Muscle of leg (tissue), 3 donors: ENCODE measurements at regions not wholly inside any gene's neighbourhood (a gene's known extent, or its start where the extent isn't known, plus 50 kb on each side); places are given as distances from the start of the nearest gene placed in this dataset.

ENCODE experiments used
- DNase-seq: peaks from one replicate; pipeline ENCODE4 v3.0.0; 2013
- H3K27ac ChIP-seq: one replicate; pipeline ENCODE4 v1.5.1; 2013; ENCODE audit warnings: mild to moderate bottlenecking, low read length, control low read depth
- H3K27me3 ChIP-seq: one replicate; pipeline ENCODE4 v1.6.1; 2013; ENCODE audit warnings: low read length; ENCODE audit not compliant: control insufficient read depth, insufficient read depth
- H3K36me3 ChIP-seq: one replicate; pipeline ENCODE4 v1.6.1; 2013; ENCODE audit warnings: low read length; ENCODE audit not compliant: control insufficient read depth, insufficient read depth
- H3K4me1 ChIP-seq: one replicate; pipeline ENCODE4 v1.6.1; 2013; ENCODE audit warnings: low read length; ENCODE audit not compliant: control insufficient read depth, insufficient read depth
- H3K4me3 ChIP-seq: one replicate; pipeline ENCODE4 v1.5.1; 2013; ENCODE audit warnings: low read length, control low read depth
- H3K9me3 ChIP-seq: replicated peaks from 2 replicates; pipeline ENCODE4 v1.6.1; 2013; ENCODE audit warnings: low read depth, low read length; ENCODE audit not compliant: control insufficient read depth
- WGBS: methylation state at CpG from one replicate; pipeline ENCODE4 v1.1.5; 2013; ENCODE audit warnings: missing lambda C conversion rate; ENCODE audit not compliant: insufficient coverage; 5-methylcytosine and 5-hydroxymethylcytosine counted together

GRCh38 chr11:11073996-11074395, 216.1 kb upstream of the ZBED5 start:
- no peaks in the 10 kb centered on the region for H3K36me3 ChIP-seq
- no peaks in the 10 kb centered on the region for H3K9me3 ChIP-seq
- WGBS: 83% methylated on average over 1 of the region's 1 CpG
- H3K4me1 ChIP-seq: peaks cover 42% of the 10 kb centered on the region
- peak; percentile 55 for DNase-seq
- H3K27ac ChIP-seq: no peak overlapping the region
- H3K27me3 ChIP-seq: no peaks in the 10 kb centered on the region
- no peak overlapping the region for H3K4me3 ChIP-seq

DNA sequence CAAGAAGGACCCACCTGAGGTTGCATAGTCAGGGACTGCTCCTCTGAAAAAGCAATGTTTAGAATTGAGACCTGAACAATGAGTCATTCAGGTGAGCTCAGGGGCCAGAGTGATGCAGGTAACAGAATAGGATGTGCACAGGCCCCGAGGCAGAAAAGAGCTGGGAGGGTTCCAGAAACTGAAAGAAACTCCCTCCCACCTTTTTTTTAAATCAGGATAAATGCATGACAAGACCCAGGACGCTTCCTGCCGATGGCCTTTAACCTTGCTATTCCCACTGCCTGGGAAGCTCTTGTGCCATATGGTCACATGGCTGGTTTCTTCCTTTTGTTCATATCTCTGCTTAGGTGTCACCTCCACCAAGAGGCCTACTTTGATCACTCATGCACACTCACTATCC, 214.2 kb upstream of the ZBED5 start:
- 93% methylated on average over 2 of the region's 3 CpGs for WGBS

GRCh38 chr11:11071486-11071885, 213.6 kb upstream of the ZBED5 start:
- DNase-seq: peak; percentile 62
- 50% methylated on average over 1 of the region's 1 CpG for WGBS
- H3K4me1 ChIP-seq: peaks cover 49% of the 10 kb centered on the region
- H3K4me3 ChIP-seq: no peak overlapping the region
- H3K9me3 ChIP-seq: no peaks in the 10 kb centered on the region
- H3K27ac ChIP-seq: no peak overlapping the region
- H3K36me3 ChIP-seq: no peaks in the 10 kb centered on the region
- no peaks in the 10 kb centered on the region for H3K27me3 ChIP-seq

More for the DNA sequence above, 214.2 kb upstream of the ZBED5 start:
- DNase-seq: no peak
- H3K4me1 ChIP-seq: peaks cover 49% of the 10 kb centered on the region
- H3K27me3 ChIP-seq: no peaks in the 10 kb centered on the region
- no peak overlapping the region for H3K4me3 ChIP-seq
- no peaks in the 10 kb centered on the region for H3K9me3 ChIP-seq
- H3K27ac ChIP-seq: no peak overlapping the region
- H3K36me3 ChIP-seq: no peaks in the 10 kb centered on the region

- Histone ChIP-seq H3K36me3 (no peaks in the 10 kb centered on the region), H3K27me3 (no peaks in the 10 kb centered on the region), H3K27ac (no peak overlapping the region), H3K4me1 (peaks cover 49% of the 10 kb centered on the region), H3K9me3 (no peaks in the 10 kb centered on the region), H3K4me3 (no peak overlapping the region)
- no peak for DNase-seq
- 62% methylated on average over 8 of the region's 9 CpGs for WGBS
Measured at GRCh38 chr11:11070976-11071375, 213.1 kb upstream of the ZBED5 start.

DNA sequence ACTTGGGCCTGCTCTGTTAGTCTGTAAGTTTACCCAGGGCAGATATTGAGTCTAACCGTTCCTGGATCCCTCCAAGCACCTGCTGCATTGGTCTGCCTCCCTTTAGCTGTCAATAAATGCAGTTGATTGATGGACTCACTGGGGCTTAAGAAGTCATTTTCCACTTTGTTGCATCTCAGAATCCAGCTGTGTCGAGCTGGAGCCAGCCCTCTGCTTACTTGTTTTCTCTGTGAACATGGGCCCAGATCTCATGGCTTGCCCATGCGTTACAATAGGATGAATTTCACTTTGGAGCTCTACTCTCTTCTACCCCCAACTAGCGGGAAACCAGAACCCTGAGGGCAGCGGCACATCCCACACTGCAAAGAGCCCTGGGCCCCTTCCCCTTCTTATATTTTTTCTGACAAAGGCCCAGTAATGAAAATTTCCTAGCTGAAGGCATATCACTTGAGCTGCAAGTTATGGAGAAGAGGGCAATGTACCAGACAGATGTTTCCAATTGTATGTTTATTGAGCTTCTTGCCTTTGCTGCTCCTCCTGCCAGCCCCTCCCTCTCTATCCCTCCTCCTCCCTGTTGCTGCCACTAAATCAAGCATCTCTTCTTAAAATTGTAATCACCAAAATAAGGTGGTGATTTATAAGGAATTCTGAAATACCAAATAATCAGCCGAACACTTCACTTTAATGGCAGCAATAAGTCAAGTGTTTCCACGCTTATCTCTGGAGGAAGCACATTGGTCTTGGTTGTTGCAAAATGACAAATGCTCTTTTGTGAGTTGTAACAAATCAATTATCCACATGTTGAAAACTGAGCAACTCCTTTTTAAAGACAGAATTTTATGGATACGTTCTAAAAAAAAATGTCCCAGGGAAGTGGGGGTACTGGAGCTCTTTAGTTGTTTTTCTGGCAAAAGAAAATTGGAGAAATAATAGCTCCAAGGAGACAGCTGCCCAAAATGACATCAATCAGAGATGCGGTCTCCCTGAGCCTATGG, 212.3 kb upstream of the ZBED5 start:
- Histone ChIP-seq H3K27me3 (peaks cover 3% of the 10 kb centered on the region), H3K4me1 (peaks cover 44% of the 10 kb centered on the region), H3K36me3 (no peaks in the 10 kb centered on the region), H3K4me3 (no peak overlapping the region), H3K27ac (peak overlapping the region; percentile 39), H3K9me3 (no peaks in the 10 kb centered on the region)
- WGBS: 10% methylated on average over 4 of the region's 9 CpGs
- DNase-seq: peak; percentile 91

GRCh38 chr11:11068113-11068512, 210.3 kb upstream of the ZBED5 start:
- Histone ChIP-seq H3K4me3 (no peak overlapping the region), H3K36me3 (no peaks in the 10 kb centered on the region), H3K27ac (no peak overlapping the region), H3K9me3 (no peaks in the 10 kb centered on the region), H3K4me1 (peaks cover 33% of the 10 kb centered on the region), H3K27me3 (peaks cover 3% of the 10 kb centered on the region)
- no peak for DNase-seq
- WGBS: 74% methylated on average over 4 of the region's 4 CpGs

- WGBS: 96% methylated on average over 3 of the region's 4 CpGs
- Histone ChIP-seq H3K27me3 (peaks cover 3% of the 10 kb centered on the region), H3K9me3 (no peaks in the 10 kb centered on the region), H3K27ac (no peak overlapping the region), H3K36me3 (no peaks in the 10 kb centered on the region), H3K4me3 (no peak overlapping the region), H3K4me1 (peaks cover 17% of the 10 kb centered on the region)
- DNase-seq: no peak
Measured at GRCh38 chr11:11065396-11065795, 207.5 kb upstream of the ZBED5 start.

DNA sequence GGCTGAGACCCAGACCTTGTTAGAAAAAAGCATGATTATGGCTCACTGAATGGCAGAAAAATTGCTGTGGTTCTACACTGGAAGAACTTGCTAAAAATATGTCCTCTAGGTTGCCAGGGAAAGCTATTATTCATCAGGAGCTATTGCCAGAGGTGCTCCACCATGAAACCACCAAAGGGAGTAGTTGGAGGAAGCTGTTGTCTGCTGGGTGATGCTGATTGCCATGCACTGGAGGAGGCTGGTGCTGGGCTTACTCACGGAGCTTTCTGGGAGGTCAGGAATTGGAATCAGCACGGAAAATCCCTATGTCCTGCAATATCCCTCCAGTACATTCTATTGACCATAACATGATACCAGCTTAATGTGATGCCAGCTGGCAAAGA, 199.6 kb upstream of the ZBED5 start:
- no peak for DNase-seq
- H3K4me3 ChIP-seq: no peak overlapping the region
- no peaks in the 10 kb centered on the region for H3K4me1 ChIP-seq
- no peak overlapping the region for H3K27ac ChIP-seq
- peaks cover 16% of the 10 kb centered on the region for H3K9me3 ChIP-seq
- H3K27me3 ChIP-seq: no peaks in the 10 kb centered on the region
- no peaks in the 10 kb centered on the region for H3K36me3 ChIP-seq
- no CpG with 5 or more reads among the region's 2 CpGs for WGBS

- H3K4me1 ChIP-seq: no peaks in the 10 kb centered on the region
Measured at GRCh38 chr11:11056749-11057471, 199.1 kb upstream of the ZBED5 start.

GRCh38 chr11:11056316-11056715, 198.5 kb upstream of the ZBED5 start:
- Histone ChIP-seq H3K9me3 (peaks cover 16% of the 10 kb centered on the region), H3K36me3 (no peaks in the 10 kb centered on the region), H3K4me1 (no peaks in the 10 kb centered on the region), H3K27me3 (no peaks in the 10 kb centered on the region), H3K27ac (peak overlapping the region; percentile 22), H3K4me3 (no peak overlapping the region)
- no CpG with 5 or more reads among the region's 1 CpG for WGBS
- DNase-seq: no peak

More at GRCh38 chr11:11056749-11057471, 199.1 kb upstream of the ZBED5 start:
- no peak overlapping the region for H3K4me3 ChIP-seq
- WGBS: no CpG with 5 or more reads among the region's 2 CpGs
- DNase-seq: no peak
- H3K27ac ChIP-seq: peak overlapping the region; percentile 22
- peaks cover 16% of the 10 kb centered on the region for H3K9me3 ChIP-seq
- no peaks in the 10 kb centered on the region for H3K36me3 ChIP-seq
- H3K27me3 ChIP-seq: no peaks in the 10 kb centered on the region
